B cell (primary cell): ENCODE measurements at regions not wholly inside any gene's neighbourhood (a gene's known extent, or its start where the extent isn't known, plus 50 kb on each side); places are given as distances from the start of the nearest gene placed in this dataset.

Source experiments
- ATAC-seq: fragments of 200-7000 bp; cut with Tn5 transposase; one replicate; pipeline ENCODE4 v1.10.0; 2021; ENCODE audit warnings: low read depth, mild to moderate bottlenecking, moderate number of reproducible peaks, moderate library complexity
- CTCF ChIA-PET: fragments of 350-600 bp; sonication (Branson Sonifier 250); formaldehyde crosslinking; loops from one replicate; lab custom pipeline; 2021; ENCODE audit warnings: antibody characterized with exemption, inconsistent platforms; lab: Charles Lee
- POLR2A ChIA-PET: fragments of 350-600 bp; sonication (Branson Sonifier 250); formaldehyde crosslinking; loops from one replicate; lab custom pipeline; 2021; ENCODE audit warnings: antibody characterized with exemption; lab: Charles Lee
- DNase-seq: peaks from one replicate; pipeline ENCODE4 v3.0.0; 2013
- H2AFZ ChIP-seq: 2 replicates; pipeline ENCODE4 v1.6.1; 2012; ENCODE audit warnings: mild to moderate bottlenecking, low read depth, low read length; ENCODE audit not compliant: insufficient read depth, poor library complexity, severe bottlenecking
- H3K27ac ChIP-seq, 2 donors: 1 replicate in 1 of 2; 2 replicates in 1 of 2; pipeline ENCODE4 v1.5.1; 2012 to 2013; ENCODE audit warnings: low read length in 2 of 2, mild to moderate bottlenecking in 2 of 2, moderate library complexity in 1 of 2
- H3K27me3 ChIP-seq, 4 experiments: fragments of 200-600 bp in 1 of 4; sonication (generic) in 1 of 4; replicated peaks in 1 of 4; 1 replicate in 2 of 4; 2 replicates in 2 of 4; pipeline versions ENCODE4 v1.6.1 to v1.7.0; 2013 to 2016; ENCODE audit warnings: low read length in 3 of 4, mild to moderate bottlenecking in 2 of 4, mixed read lengths in 1 of 4, moderate library complexity in 1 of 4; ENCODE audit not compliant: insufficient read depth in 4 of 4, control insufficient read depth in 3 of 4; ENCODE audit errors: control extremely low read depth in 1 of 4
- H3K36me3 ChIP-seq, 2 experiments: replicated peaks in 1 of 2; 1 replicate in 1 of 2; 2 replicates in 1 of 2; pipeline versions ENCODE4 v1.6.1 to v1.7.1; 2013; ENCODE audit warnings: low read length in 1 of 2; ENCODE audit not compliant: insufficient read depth in 2 of 2, control insufficient read depth in 1 of 2; ENCODE audit errors: control extremely low read depth in 1 of 2, extremely low read depth in 1 of 2
- H3K4me1 ChIP-seq, 2 donors: fragments of 200-600 bp in 1 of 2; sonication (generic) in 1 of 2; 1 replicate in 1 of 2; 2 replicates in 1 of 2; pipeline versions ENCODE4 v1.5.1 to v1.6.1; 2013 to 2017; ENCODE audit warnings: low read length in 2 of 2; ENCODE audit not compliant: control insufficient read depth in 2 of 2, insufficient read depth in 2 of 2
- H3K4me2 ChIP-seq: replicated peaks from 2 replicates; pipeline ENCODE3; 2012; ENCODE audit warnings: mild to moderate bottlenecking, low read depth, low read length; ENCODE audit not compliant: poor library complexity, severe bottlenecking
- H3K4me3 ChIP-seq, 5 experiments: fragments of 200-600 bp in 1 of 5; sonication (generic) in 1 of 5; 1 replicate in 3 of 5; 2 replicates in 2 of 5; pipeline versions ENCODE4 v1.5.1 to v1.7.0; 2011 to 2016; ENCODE audit warnings: low read length in 4 of 5, mild to moderate bottlenecking in 4 of 5, low read depth in 2 of 5, control low read depth in 1 of 5, moderate library complexity in 1 of 5; ENCODE audit not compliant: insufficient read depth in 1 of 5; ENCODE audit errors: control extremely low read depth in 1 of 5, extremely low read depth in 1 of 5
- H3K79me2 ChIP-seq: fragments of 200-600 bp; sonication (generic); one replicate; pipeline ENCODE4 v1.6.0; 2016; ENCODE audit warnings: low read length; ENCODE audit not compliant: control insufficient read depth, insufficient read depth
- H3K9ac ChIP-seq: fragments of 200-600 bp; sonication (generic); 2 replicates; pipeline ENCODE4 v1.6.1; 2017; ENCODE audit warnings: mild to moderate bottlenecking, low read length, moderate library complexity
- H3K9me3 ChIP-seq, 3 donors: one replicate each; pipeline versions ENCODE4 v1.6.1 to v1.7.1; 2013; ENCODE audit warnings: low read length in 2 of 3; ENCODE audit not compliant: control insufficient read depth in 2 of 3, insufficient read depth in 1 of 3; ENCODE audit errors: control extremely low read depth in 1 of 3
- H4K20me1 ChIP-seq: 2 replicates; pipeline ENCODE4 v1.6.0; 2012; ENCODE audit warnings: mild to moderate bottlenecking, low read length; ENCODE audit not compliant: insufficient read depth, control insufficient read depth, poor library complexity, severe bottlenecking
- H3K27ac Mint-ChIP-seq: one replicate; pipeline ENCODE4 v1.8.0; 2021; ENCODE audit warnings: mixed read lengths
- H3K27me3 Mint-ChIP-seq: one replicate; pipeline ENCODE4 v1.8.0; 2021; ENCODE audit warnings: mixed read lengths
- H3K4me1 Mint-ChIP-seq: one replicate; pipeline ENCODE4 v1.8.0; 2021; ENCODE audit warnings: mixed read lengths
- H3K4me3 Mint-ChIP-seq: one replicate; pipeline ENCODE4 v1.8.0; 2021; ENCODE audit warnings: mixed read lengths
- H3K9me3 Mint-ChIP-seq: one replicate; pipeline ENCODE4 v1.8.0; 2022; ENCODE audit warnings: mixed read lengths; ENCODE audit not compliant: insufficient read depth
- EZH2 ChIP-seq: IDR thresholded peaks from 2 replicates; pipeline ENCODE4 v1.6.1; 2012; ENCODE audit warnings: borderline replicate concordance, low read depth, mild to moderate bottlenecking, moderate library complexity, low read length; ENCODE audit not compliant: insufficient read depth, poor library complexity, severe bottlenecking
- WGBS: methylation state at CpG from one replicate; pipeline ENCODE4 v1.1.5; 2013; ENCODE audit warnings: missing lambda C conversion rate; ENCODE audit not compliant: insufficient coverage; 5-methylcytosine and 5-hydroxymethylcytosine counted together
- intact Hi-C: fragments of 100-400 bp; cut with micrococcal nuclease; formaldehyde crosslinking; loops from one replicate; pipeline ENCODE4 v1.10.0; 2022
- TF ChIP-seq, protein P1 (sequence below): fragments of 200-600 bp; IDR thresholded peaks from one replicate; pipeline ENCODE4 v1.8.0; 2022; ENCODE audit warnings: antibody characterized with exemption, mild to moderate bottlenecking

- Histone ChIP-seq H3K79me2 (no peaks in the 10 kb centered on the region), H3K9me3 (no peaks in the 10 kb centered on the region), H3K9ac (no peak overlapping the region), H3K27ac (no peak overlapping the region), H4K20me1 (no peaks in the 10 kb centered on the region), H3K4me3 (no peak overlapping the region), H3K4me1 (no peaks in the 10 kb centered on the region), H3K36me3 (no peaks in the 10 kb centered on the region), H2AFZ (no peak overlapping the region), H3K27me3 (no peaks in the 10 kb centered on the region), H3K4me2 (no peak overlapping the region)
- intact Hi-C loops: no loop called here
- ATAC-seq: no peak
- Mint-ChIP-seq H3K27me3 (no peaks in the 10 kb centered on the region), H3K4me1 (no peaks in the 10 kb centered on the region), H3K4me3 (no peak overlapping the region), H3K9me3 (no peaks in the 10 kb centered on the region), H3K27ac (no peak overlapping the region)
- CTCF ChIA-PET: no interaction called here
- POLR2A ChIA-PET: no interaction called here
- WGBS: no CpG with 5 or more reads among the region's 3 CpGs
- TF ChIP-seq, protein P1, sequence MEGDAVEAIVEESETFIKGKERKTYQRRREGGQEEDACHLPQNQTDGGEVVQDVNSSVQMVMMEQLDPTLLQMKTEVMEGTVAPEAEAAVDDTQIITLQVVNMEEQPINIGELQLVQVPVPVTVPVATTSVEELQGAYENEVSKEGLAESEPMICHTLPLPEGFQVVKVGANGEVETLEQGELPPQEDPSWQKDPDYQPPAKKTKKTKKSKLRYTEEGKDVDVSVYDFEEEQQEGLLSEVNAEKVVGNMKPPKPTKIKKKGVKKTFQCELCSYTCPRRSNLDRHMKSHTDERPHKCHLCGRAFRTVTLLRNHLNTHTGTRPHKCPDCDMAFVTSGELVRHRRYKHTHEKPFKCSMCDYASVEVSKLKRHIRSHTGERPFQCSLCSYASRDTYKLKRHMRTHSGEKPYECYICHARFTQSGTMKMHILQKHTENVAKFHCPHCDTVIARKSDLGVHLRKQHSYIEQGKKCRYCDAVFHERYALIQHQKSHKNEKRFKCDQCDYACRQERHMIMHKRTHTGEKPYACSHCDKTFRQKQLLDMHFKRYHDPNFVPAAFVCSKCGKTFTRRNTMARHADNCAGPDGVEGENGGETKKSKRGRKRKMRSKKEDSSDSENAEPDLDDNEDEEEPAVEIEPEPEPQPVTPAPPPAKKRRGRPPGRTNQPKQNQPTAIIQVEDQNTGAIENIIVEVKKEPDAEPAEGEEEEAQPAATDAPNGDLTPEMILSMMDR: no peak
- TF ChIP-seq EZH2: no peak
- no peak for DNase-seq
Observed at GRCh38 chr11:25863986-25864385, 467.9 kb upstream of the ANO3 start.

DNA sequence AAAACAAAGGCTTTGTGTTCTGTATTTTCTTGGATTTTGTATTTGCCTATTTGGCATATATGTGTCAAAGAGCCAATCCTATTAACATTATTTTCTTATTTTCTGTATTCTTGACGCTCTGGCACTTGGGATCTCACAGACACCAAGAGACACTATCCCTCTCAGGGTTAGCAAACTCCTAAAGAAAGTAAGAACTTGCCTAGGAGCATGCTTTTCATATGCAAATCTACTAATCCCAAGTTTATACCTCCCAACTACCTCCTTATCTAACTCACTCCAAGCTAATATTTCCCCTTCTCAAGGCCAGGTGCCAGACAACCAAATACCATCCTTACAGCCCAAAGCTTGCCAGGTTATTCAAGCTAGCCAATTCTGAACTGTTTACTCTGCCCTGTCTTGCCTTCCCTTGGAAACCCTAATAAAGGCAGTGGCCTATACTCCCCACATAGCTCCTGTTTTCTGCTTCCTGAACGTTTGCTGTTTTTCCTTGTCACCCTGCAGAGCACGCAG lies 455.4 kb upstream of the ANO3 start:
- intact Hi-C loops: no loop called here
- no peak for TF ChIP-seq EZH2
- TF ChIP-seq, protein P1: no peak
- Mint-ChIP-seq H3K4me3 (no peak overlapping the region), H3K27me3 (no peaks in the 10 kb centered on the region), H3K27ac (no peak overlapping the region), H3K9me3 (no peaks in the 10 kb centered on the region), H3K4me1 (no peaks in the 10 kb centered on the region)
- H3K27me3 ChIP-seq: no peaks in the 10 kb centered on the region
- ATAC-seq (no peak), DNase-seq (no peak)
- H3K9ac ChIP-seq: no peak overlapping the region
- 83% methylated on average over 1 of the region's 3 CpGs for WGBS
- POLR2A ChIA-PET: no interaction called here
- no peaks in the 10 kb centered on the region for H3K36me3 ChIP-seq
- H4K20me1 ChIP-seq: no peaks in the 10 kb centered on the region
- H3K79me2 ChIP-seq: no peaks in the 10 kb centered on the region
- H2AFZ ChIP-seq: no peak overlapping the region
- CTCF ChIA-PET: no interaction called here
- H3K4me1 ChIP-seq: no peaks in the 10 kb centered on the region
- no peaks in the 10 kb centered on the region for H3K9me3 ChIP-seq
- H3K27ac ChIP-seq: no peak overlapping the region
- H3K4me2 ChIP-seq: no peak overlapping the region
- no peak overlapping the region for H3K4me3 ChIP-seq
